GM18499 (cell line): ENCODE measurements at regions not wholly inside any gene's neighbourhood (a gene's known extent, or its start where the extent isn't known, plus 50 kb on each side); places are given as distances from the start of the nearest gene placed in this dataset.
"Not testable (repeated sequence)": the region's sequence is repeated elsewhere in the genome, so short reads cannot be mapped to it uniquely, and the experiment has no call there.

Source experiments
- ATAC-seq: cut with Tn5 transposase; IDR thresholded peaks from one replicate; pipeline ENCODE4 v1.9.1; 2021; ENCODE audit warnings: moderate number of reproducible peaks; ENCODE audit not compliant: insufficient read depth, unreplicated experiment

DNA sequence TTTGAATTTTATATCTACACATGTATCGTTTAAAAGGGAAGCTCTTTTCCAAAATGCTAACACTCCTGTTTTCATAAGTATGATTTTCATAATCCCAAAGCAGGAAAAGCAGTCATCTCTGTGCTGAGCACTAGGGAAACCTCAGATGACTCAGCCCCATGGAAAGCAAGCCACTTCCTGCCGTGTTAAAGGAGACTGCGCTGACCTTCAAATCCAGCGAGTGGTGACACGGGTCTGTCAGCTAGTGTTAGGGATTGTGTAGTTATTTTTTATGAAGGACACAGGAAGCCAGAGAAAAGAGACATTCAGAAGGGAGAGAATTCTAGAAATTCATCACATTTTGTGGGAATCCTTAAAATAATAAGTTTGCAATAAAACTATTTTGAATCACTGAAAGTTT lies 57.0 kb upstream of the CD93 start:
- ATAC-seq = no peak

DNA sequence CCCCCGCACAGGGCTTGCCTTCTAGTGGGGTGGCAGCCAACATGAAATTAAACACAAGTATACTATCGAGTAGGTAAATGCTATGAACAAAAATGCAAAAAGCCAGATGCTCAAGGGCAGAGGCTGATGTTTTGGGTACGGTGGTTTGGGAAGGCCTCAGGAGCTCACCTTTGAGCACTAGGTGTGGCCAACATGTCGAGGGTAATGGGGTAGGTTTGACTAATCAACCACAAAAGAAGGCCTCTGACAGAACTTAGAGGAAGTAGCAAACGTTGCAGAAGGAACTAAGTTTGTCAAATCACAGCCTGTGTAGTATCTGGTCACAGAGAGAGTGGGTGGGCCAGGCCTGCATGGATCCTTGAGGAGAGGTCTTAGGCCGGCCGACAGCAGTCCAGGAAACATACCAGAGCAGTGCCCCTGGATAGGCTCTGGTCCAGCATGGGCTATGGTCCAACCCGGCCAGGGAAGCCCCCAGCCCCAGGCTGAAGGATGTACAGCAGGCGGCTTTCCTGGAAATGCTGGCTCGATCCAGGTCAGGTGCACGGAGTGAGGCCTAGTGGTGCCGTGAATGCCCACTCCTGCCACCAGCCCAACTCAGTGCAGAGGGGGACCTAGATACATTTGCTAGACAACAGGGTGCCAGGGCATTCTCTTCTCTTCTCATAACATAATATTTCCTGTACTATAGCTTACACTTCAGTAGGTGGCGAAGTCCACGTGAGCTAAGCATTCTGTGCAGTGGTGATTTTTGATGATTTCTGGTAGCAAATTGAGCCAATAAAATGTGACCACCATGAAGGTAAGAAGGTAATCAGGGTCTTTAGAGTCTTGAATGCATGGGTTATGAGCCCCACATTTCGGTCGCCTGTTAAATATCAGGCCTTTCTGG lies 56.3 kb upstream of the CD93 start:
- ATAC-seq = peak; percentile 73

DNA sequence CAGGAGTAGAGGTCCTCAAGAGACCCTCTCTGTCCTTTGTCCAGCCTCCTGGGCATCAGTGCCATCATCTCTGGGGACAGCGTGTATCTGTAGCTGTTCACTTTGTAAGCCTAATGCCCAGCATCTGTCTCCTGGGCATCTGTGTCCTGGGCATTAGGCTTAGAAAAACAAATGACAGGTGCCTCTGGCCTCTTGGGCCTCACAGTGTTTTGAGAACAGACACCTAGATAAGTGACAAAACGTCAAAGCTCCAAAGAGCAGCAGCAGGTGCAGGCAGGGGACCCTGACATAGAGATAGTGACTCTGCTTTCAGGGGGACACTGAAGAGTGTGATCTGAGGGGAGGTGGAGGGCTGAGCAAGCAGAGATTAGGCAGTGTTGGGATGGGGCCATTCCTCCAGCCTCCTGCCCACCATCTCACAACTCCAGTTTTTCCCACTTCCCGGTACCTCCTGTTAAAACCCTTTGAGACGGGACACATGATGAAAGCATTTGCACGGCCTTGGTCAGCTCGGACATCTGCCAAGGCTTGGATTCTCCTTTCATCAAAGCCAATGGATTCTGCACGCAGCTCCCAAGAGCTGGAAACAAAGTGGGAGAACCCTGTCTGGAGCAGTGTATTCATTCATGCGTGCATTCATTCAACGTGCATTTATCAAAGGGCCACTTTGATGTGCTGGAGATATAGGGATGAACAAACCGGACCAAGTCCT lies 55.5 kb upstream of the CD93 start:
- ATAC-seq = no peak

DNA sequence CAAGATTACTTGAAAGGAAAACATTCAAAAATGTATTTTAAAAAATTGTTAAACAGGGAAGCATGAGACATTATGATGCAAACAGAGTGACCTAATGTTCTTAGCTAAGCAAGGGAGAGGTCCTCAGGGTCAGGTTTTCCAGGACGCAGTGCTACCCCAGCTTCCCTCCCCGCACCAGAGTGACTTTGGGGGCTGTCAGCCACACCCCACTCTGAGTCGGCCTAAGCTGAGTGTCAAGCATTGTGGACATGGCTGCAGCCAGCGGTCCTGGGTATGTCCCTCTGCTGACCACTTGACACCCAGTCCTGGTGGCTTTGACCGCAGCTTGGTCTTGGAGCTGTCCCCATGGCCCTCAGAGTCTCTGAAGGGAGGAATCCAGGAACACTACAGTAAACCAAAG lies 54.9 kb upstream of the CD93 start:
- ATAC-seq = no peak

DNA sequence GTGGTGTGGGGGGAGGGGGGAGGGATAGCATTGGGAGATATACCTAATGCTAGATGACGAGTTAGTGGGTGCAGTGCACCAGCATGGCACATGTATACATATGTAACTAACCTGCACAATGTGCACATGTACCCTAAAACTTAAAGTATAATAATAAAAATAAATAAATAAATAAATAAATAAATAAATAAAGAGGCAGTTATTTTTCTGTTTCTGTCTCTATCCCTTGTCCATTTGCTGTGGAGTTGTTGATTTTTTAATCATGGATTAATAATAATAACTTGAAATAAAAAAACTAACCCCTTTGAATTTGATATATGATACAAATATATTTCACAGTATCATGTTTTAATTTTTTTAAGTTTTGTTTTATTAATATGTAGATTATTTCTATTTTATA lies 53.9 kb upstream of the CD93 start:
- ATAC-seq = not testable (repeated sequence)

DNA sequence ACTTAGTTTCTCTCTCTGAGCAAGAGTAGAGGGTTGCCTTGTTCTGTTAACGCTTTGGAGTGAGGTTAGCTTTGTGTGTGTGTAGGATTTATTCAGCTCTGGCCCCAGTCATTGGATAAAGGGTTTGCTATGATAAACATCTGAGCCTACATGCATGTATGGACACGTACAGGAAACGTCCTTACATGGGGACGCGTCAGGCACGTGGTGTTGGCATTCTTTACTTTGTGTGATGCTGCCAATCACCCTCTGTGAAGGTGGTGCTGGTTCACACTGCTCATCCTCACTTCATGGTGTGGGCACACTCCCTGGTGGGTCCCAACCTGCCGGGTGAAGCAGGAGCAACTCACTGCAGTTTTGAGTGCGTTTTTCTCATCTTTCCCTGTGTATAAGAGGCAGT lies 53.4 kb upstream of the CD93 start:
- no peak for ATAC-seq

DNA sequence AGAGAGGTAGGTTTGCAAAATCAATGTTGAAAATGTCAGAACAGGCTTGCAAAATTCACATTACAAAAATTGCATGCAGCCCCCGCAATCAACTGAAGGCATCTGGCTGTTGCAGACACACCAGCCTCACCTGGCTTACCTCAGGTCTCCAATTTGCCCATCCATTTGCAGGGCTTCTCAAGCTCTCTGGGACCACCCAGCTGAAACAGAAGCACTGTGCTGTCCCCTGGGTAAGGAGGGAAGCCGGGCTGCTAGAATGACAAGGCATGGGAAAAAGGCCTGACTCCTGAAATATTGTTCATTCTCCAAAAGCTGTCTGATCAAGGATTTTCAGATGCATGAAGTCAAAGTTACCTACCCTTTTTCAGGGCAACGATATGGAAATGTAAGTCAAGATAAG lies 52.6 kb upstream of the CD93 start:
- no peak for ATAC-seq

DNA sequence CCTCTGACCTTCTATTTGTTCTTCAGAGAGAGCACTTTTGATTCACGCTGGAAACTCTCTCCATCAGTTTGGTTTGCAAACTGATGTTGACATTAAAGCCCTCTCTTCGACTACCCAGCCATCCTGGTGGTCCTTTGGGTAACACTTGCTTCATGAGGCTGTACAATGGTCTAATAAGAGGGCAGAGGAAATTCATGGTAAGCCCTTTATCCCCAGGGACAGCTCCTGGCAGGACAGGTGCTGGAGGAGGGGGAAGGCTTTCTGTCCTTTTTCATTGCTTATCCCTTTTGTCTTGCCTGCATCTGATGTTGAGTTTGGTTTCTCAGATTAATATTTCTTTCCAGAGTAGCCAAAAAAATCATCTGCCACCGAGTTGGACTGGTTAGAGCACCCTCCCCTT lies 52.1 kb upstream of the CD93 start:
- no peak for ATAC-seq

DNA sequence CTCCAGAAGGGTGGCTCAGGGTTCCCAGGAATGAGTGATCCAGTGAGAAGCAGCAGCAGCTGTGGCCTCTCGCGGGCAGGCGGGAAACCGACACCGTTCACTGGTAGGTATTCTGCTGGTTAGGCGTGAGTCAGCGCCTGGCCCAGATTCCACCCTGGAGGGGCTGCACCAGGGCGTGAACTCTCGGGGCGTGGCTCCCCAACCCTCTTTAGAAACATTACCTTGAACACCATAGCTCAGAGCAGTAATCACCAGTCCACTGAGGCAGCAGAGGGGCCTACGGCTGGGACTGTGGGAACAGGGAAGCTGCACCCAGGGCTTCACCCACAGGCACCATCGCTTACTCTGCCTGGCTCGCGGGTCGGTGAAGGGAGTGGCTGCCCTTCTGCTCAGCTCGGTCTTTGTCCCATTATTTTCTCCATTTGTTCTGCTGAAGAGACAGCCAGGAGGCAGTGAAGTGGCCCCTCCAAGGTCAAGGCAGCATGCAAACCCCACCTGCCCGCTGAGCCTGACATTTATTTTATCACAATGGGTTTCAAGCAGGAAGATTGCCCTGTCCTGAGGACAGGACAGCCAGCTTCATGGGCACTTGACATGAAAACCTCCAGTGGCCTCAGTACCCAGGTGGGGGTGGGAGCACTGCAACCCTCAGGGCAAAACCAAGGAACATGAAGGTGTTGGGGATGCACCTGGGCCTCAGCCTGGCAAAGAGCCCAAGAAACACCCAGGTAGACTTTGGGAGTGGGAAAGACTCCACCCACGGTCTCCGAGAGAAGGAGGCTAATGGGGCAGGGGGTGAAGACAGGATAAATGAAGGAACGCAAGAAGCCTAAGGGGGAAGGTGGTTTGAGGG lies 51.0 kb upstream of the CD93 start:
- ATAC-seq = no peak

DNA sequence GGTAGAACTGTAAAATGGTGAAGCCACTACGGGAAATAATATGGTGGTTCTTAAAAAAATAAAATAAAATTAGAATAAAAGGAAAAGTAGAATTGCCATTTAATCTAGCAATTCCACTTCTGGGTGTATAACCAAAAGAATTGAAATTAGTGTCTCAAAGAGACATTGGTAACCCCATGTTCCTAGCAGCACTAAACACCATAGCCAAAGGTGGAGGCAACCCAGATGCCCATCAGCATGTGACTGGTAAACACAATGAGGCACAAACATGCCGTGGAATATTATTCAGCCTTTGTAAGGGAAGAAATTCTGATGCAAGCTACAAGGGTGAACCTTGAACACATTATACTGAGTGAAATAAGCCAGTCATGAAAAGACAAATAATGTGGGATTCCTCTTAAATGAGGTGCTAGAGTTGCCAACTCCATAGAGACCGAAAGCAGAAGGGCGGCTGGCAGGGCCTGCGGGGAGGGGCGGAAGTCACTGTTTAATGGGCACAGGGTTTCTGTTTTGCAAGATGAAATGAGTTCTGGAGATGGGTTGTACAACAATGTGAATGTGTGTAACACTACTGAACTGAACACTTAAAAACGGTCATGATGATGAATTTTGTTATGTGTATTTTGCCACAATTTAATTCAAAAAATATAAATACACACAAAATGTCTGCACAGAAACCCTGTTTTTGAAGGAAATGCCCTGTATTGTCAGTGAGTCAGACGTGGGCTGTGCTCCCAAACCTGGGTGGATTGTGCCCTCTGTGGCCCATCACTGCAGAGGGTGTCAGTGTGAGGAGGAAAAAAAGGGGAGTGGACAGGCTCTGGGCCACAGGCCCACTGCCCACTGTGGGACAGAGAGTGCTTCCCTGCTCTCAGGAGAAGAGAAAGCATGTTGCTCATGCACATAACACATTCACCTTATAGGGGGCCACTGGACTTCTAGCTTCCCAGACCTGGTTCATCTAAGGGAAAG lies 49.6 kb upstream of the CD93 start:
- no peak for ATAC-seq
